HEK293 (cell line): ENCODE measurements at regions not wholly inside any gene's neighbourhood (a gene's known extent, or its start where the extent isn't known, plus 50 kb on each side); places are given as distances from the start of the nearest gene placed in this dataset.

Experiments used
- CTCF ChIA-PET: fragments of 350-600 bp; formaldehyde crosslinking; extraction: SDS; loops from one replicate; lab custom pipeline; 2021; ENCODE audit warnings: antibody characterized with exemption; lab: Yijun Ruan, JAX
- POLR2A ChIA-PET: fragments of 300-600 bp; formaldehyde crosslinking; extraction: SDS; loops from one replicate; lab custom pipeline; 2020; ENCODE audit warnings: antibody characterized with exemption, inconsistent platforms; lab: Yijun Ruan, JAX
- H3K27ac ChIP-seq: fragments of 200-500 bp; sonication (Bioruptor generic); 2 replicates; pipeline ENCODE4 v1.5.1; 2014; ENCODE audit warnings: low read depth, low read length, control low read depth, inconsistent platforms; ENCODE audit errors: extremely low read depth
- H3K36me3 ChIP-seq, 2 experiments: fragments of 200-500 bp in 1 of 2; sonication (Bioruptor generic) in 1 of 2; 1 replicate in 1 of 2; 2 replicates in 1 of 2; pipeline ENCODE4 v1.5.1; 2014 to 2017; ENCODE audit warnings: inconsistent platforms in 2 of 2, low read length in 2 of 2; ENCODE audit not compliant: control insufficient read depth in 2 of 2, insufficient read depth in 1 of 2
- H3K4me1 ChIP-seq: fragments of 200-500 bp; sonication (Bioruptor generic); 2 replicates; pipeline ENCODE4 v1.5.1; 2014; ENCODE audit warnings: mild to moderate bottlenecking, low read length, inconsistent platforms; ENCODE audit not compliant: control insufficient read depth, insufficient read depth
- H3K4me3 ChIP-seq: 2 replicates; pipeline ENCODE4 v1.5.1; 2011; ENCODE audit warnings: low read depth, mild to moderate bottlenecking, control low read depth, low read length, moderate library complexity
- H3K9me3 ChIP-seq: fragments of 200-500 bp; sonication (Bioruptor generic); 2 replicates; pipeline ENCODE4 v1.5.1; 2014; ENCODE audit warnings: low read depth, low read length, inconsistent platforms; ENCODE audit not compliant: control insufficient read depth, insufficient read depth
- MYNN ChIP-seq: fragments of 450-650 bp; formaldehyde crosslinking; IDR thresholded peaks from 2 replicates; pipeline ENCODE4 v1.5.1; 2016; ENCODE audit warnings: missing biosample characterization, missing genetic modification characterization, borderline replicate concordance
- SALL2 ChIP-seq: fragments of 450-650 bp; formaldehyde crosslinking; IDR thresholded peaks from 2 replicates; pipeline ENCODE4 v1.5.0; 2017; ENCODE audit warnings: missing biosample characterization, mild to moderate bottlenecking, missing genetic modification characterization, borderline replicate concordance
- SP2 ChIP-seq: fragments of 450-650 bp; formaldehyde crosslinking; IDR thresholded peaks from 2 replicates; pipeline ENCODE4 v1.5.1; 2016; ENCODE audit warnings: missing biosample characterization, missing genetic modification characterization
- SP3 ChIP-seq: fragments of 450-650 bp; formaldehyde crosslinking; IDR thresholded peaks from 2 replicates; pipeline ENCODE4 v1.5.1; 2016; ENCODE audit warnings: missing biosample characterization, missing genetic modification characterization
- YY1 ChIP-seq: fragments of 450-650 bp; formaldehyde crosslinking; IDR thresholded peaks from 2 replicates; pipeline ENCODE4 v1.5.1; 2018; ENCODE audit warnings: missing biosample characterization, missing genetic modification characterization
- ZNF184 ChIP-seq: fragments of 450-650 bp; IDR thresholded peaks from 2 replicates; pipeline ENCODE4 v1.5.1; 2018; ENCODE audit warnings: missing biosample characterization, mild to moderate bottlenecking, missing genetic modification characterization
- ZNF202 ChIP-seq: fragments of 450-650 bp; formaldehyde crosslinking; IDR thresholded peaks from 2 replicates; pipeline ENCODE4 v1.5.1; 2016; ENCODE audit warnings: missing biosample characterization, missing genetic modification characterization, borderline replicate concordance
- ZNF248 ChIP-seq: fragments of 450-650 bp; formaldehyde crosslinking; IDR thresholded peaks from 2 replicates; pipeline ENCODE4 v1.5.1; 2017; ENCODE audit warnings: missing biosample characterization, missing genetic modification characterization
- ZNF311 ChIP-seq: fragments of 450-650 bp; formaldehyde crosslinking; IDR thresholded peaks from 2 replicates; pipeline ENCODE4 v1.5.1; 2017; ENCODE audit warnings: missing biosample characterization, missing genetic modification characterization, borderline replicate concordance
- ZNF416 ChIP-seq: fragments of 450-650 bp; formaldehyde crosslinking; IDR thresholded peaks from 2 replicates; pipeline ENCODE4 v1.5.1; 2016; ENCODE audit warnings: missing biosample characterization, missing genetic modification characterization
- ZNF521 ChIP-seq: fragments of 450-650 bp; formaldehyde crosslinking; IDR thresholded peaks from 2 replicates; pipeline ENCODE4 v1.5.1; 2017; ENCODE audit warnings: missing biosample characterization, mild to moderate bottlenecking, missing genetic modification characterization
- ZNF529 ChIP-seq: fragments of 450-650 bp; formaldehyde crosslinking; IDR thresholded peaks from 2 replicates; pipeline ENCODE4 v1.5.1; 2017; ENCODE audit warnings: missing genetic modification characterization, missing biosample characterization; ENCODE audit not compliant: insufficient replicate concordance
- ZNF558 ChIP-seq: fragments of 450-650 bp; formaldehyde crosslinking; IDR thresholded peaks from 2 replicates; pipeline ENCODE4 v1.5.1; 2016; ENCODE audit warnings: missing biosample characterization, missing genetic modification characterization
- ZNF610 ChIP-seq: fragments of 450-650 bp; formaldehyde crosslinking; IDR thresholded peaks from 2 replicates; pipeline ENCODE4 v1.5.1; 2016; ENCODE audit warnings: missing biosample characterization, missing genetic modification characterization, borderline replicate concordance
- ZNF621 ChIP-seq: fragments of 450-650 bp; formaldehyde crosslinking; IDR thresholded peaks from 2 replicates; pipeline ENCODE4 v1.5.1; 2017; ENCODE audit warnings: missing biosample characterization, missing genetic modification characterization
- ZNF626 ChIP-seq: fragments of 450-650 bp; sonication (Bioruptor Pico); formaldehyde crosslinking; IDR thresholded peaks from 2 replicates; pipeline ENCODE4 v1.5.1; 2018; ENCODE audit warnings: missing biosample characterization, missing genetic modification characterization, inconsistent platforms
- ZNF707 ChIP-seq: fragments of 450-650 bp; formaldehyde crosslinking; IDR thresholded peaks from 2 replicates; pipeline ENCODE4 v1.5.1; 2016; ENCODE audit warnings: missing biosample characterization, missing genetic modification characterization
- ZNF777 ChIP-seq: fragments of 450-650 bp; formaldehyde crosslinking; IDR thresholded peaks from 2 replicates; pipeline ENCODE4 v1.5.1; 2017; ENCODE audit warnings: missing biosample characterization, missing genetic modification characterization, borderline replicate concordance
- ZSCAN16 ChIP-seq: fragments of 450-650 bp; formaldehyde crosslinking; IDR thresholded peaks from 2 replicates; pipeline ENCODE4 v1.5.1; 2016; ENCODE audit warnings: missing biosample characterization, missing genetic modification characterization
- ZSCAN18 ChIP-seq: fragments of 450-650 bp; formaldehyde crosslinking; IDR thresholded peaks from 2 replicates; pipeline ENCODE4 v1.5.1; 2016; ENCODE audit warnings: missing biosample characterization, missing genetic modification characterization
- ZSCAN23 ChIP-seq: fragments of 450-650 bp; formaldehyde crosslinking; IDR thresholded peaks from 2 replicates; pipeline ENCODE4 v1.5.1; 2016; ENCODE audit warnings: missing biosample characterization, missing genetic modification characterization
- TF ChIP-seq, protein P1 (sequence below): fragments of 450-650 bp; formaldehyde crosslinking; IDR thresholded peaks from 2 replicates; pipeline ENCODE4 v1.5.1; 2016; ENCODE audit warnings: missing biosample characterization, missing genetic modification characterization
- TF ChIP-seq, protein P2 (sequence below): fragments of 450-650 bp; formaldehyde crosslinking; IDR thresholded peaks from 2 replicates; pipeline ENCODE4 v1.5.1; 2016; ENCODE audit warnings: missing biosample characterization, missing genetic modification characterization

- no peak overlapping the region for H3K27ac ChIP-seq
- no peaks in the 10 kb centered on the region for H3K36me3 ChIP-seq
- no peak overlapping the region for H3K4me3 ChIP-seq
- ChIA-PET POLR2A (no interaction called here), CTCF (no interaction called here)
- H3K9me3 ChIP-seq: no peaks in the 10 kb centered on the region
- TF ChIP-seq, protein P1, sequence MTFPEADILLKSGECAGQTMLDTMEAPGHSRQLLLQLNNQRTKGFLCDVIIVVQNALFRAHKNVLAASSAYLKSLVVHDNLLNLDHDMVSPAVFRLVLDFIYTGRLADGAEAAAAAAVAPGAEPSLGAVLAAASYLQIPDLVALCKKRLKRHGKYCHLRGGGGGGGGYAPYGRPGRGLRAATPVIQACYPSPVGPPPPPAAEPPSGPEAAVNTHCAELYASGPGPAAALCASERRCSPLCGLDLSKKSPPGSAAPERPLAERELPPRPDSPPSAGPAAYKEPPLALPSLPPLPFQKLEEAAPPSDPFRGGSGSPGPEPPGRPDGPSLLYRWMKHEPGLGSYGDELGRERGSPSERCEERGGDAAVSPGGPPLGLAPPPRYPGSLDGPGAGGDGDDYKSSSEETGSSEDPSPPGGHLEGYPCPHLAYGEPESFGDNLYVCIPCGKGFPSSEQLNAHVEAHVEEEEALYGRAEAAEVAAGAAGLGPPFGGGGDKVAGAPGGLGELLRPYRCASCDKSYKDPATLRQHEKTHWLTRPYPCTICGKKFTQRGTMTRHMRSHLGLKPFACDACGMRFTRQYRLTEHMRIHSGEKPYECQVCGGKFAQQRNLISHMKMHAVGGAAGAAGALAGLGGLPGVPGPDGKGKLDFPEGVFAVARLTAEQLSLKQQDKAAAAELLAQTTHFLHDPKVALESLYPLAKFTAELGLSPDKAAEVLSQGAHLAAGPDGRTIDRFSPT: no peak
- TF ChIP-seq MYNN (tag by site-specific recombination): no peak
- no peak for TF ChIP-seq ZNF311 (tag by site-specific recombination)
- no peak for TF ChIP-seq ZNF529 (tag by site-specific recombination)
- TF ChIP-seq ZNF777 (tag by site-specific recombination): no peak
- no peak for TF ChIP-seq ZNF202 (tag by site-specific recombination)
- TF ChIP-seq ZNF621 (tag by site-specific recombination): no peak
- no peak for TF ChIP-seq ZNF558
- TF ChIP-seq ZNF184: no peak
- no peak for TF ChIP-seq SP2
- H3K4me1 ChIP-seq: no peaks in the 10 kb centered on the region
Observed at GRCh38 chr3:30263238-30263924, 343.0 kb upstream of the TGFBR2 start.

DNA sequence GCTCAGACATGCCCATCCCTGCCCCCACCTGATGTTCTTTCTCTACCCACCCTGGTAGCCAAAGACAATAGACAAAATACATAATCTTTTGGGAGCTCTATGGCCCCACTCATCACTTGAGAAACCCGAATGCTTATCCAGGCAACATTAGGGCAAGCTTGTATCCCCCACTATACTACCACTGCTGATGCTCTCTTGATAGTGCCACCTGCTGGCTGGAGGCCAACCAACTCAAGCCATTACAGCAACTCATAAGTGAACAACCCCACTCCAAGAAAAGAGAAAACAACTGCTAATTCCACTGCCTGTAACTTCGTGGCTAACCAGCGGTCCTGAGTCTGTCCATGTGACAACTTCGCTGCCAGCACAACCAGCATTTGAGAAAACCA lies 342.5 kb upstream of the TGFBR2 start:
- TF ChIP-seq SALL2 (tag by site-specific recombination) (no peak), ZNF416 (tag by site-specific recombination) (no peak), ZSCAN23 (tag by site-specific recombination) (no peak), ZNF626 (no peak), ZNF610 (tag by site-specific recombination) (no peak), ZSCAN18 (tag by site-specific recombination) (no peak), ZNF248 (no peak), YY1 (tag by site-specific recombination) (no peak), ZNF521 (tag by site-specific recombination) (no peak), ZSCAN16 (tag by site-specific recombination) (no peak), SP3 (tag by site-specific recombination) (no peak), ZNF707 (tag by site-specific recombination) (no peak)
- TF ChIP-seq, protein P2, sequence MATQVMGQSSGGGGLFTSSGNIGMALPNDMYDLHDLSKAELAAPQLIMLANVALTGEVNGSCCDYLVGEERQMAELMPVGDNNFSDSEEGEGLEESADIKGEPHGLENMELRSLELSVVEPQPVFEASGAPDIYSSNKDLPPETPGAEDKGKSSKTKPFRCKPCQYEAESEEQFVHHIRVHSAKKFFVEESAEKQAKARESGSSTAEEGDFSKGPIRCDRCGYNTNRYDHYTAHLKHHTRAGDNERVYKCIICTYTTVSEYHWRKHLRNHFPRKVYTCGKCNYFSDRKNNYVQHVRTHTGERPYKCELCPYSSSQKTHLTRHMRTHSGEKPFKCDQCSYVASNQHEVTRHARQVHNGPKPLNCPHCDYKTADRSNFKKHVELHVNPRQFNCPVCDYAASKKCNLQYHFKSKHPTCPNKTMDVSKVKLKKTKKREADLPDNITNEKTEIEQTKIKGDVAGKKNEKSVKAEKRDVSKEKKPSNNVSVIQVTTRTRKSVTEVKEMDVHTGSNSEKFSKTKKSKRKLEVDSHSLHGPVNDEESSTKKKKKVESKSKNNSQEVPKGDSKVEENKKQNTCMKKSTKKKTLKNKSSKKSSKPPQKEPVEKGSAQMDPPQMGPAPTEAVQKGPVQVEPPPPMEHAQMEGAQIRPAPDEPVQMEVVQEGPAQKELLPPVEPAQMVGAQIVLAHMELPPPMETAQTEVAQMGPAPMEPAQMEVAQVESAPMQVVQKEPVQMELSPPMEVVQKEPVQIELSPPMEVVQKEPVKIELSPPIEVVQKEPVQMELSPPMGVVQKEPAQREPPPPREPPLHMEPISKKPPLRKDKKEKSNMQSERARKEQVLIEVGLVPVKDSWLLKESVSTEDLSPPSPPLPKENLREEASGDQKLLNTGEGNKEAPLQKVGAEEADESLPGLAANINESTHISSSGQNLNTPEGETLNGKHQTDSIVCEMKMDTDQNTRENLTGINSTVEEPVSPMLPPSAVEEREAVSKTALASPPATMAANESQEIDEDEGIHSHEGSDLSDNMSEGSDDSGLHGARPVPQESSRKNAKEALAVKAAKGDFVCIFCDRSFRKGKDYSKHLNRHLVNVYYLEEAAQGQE: no peak
- TF ChIP-seq, protein P1: no peak
- Histone ChIP-seq H3K27ac (no peak overlapping the region), H3K4me3 (no peak overlapping the region), H3K36me3 (no peaks in the 10 kb centered on the region), H3K9me3 (no peaks in the 10 kb centered on the region), H3K4me1 (no peaks in the 10 kb centered on the region)
- ChIA-PET CTCF (interaction anchor here (0.6 kb wide), 1 partner anchor 22 kb away, joined by 3 read pairs; no protein-coding TSS in a partner anchor), POLR2A (no interaction called here)
